NCI-H2196 (cell line): ENCODE measurements at regions not wholly inside any gene's neighbourhood (a gene's known extent, or its start where the extent isn't known, plus 50 kb on each side); places are given as distances from the start of the nearest gene placed in this dataset.
A peak's percentile ranks its signal among the peaks of the same experiment; 100 is the strongest.

Source experiments
- DNase-seq: peaks from one replicate; lab custom pipeline; 2025; ENCODE audit not compliant: unreplicated experiment; lab: John Stamatoyannopoulos, UW

DNA sequence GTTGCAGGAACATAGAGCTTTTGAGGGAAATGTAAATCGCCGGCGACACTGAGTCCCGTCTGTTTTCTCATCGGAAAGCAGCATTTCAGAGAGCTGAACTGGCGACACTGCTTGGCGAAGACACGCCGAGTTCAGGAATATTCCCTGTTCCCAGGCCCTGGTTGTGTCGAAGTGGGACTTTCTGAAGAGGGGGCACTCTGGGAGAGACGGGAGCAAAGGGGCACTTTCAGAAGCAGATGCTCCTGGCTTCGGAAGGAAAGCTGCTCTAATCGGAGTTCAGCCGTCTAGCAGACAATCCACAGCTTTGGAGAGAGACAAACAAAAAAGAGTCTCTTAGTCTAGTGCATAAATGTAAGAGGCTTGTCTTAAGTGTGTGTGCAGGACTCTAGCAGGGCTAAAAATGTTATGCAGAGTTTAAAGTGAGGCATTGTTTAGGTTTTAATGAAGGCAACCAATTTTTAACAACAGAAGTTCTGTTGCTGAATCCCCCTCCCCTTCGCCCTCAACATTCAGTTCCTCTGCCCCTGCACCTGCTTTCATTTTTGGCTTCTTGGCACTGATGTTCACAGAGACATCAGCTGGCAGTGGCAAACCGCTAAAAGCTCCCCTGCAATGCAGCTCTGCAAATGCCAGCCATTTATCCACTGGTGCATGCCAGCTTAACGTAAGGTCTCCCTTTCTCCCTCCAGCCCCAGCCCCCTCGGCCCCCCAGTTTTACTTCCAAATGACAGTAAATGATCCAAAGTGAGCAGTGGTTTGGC lies 289.5 kb upstream of the MPDZ start:
- DNase-seq, result peak; percentile 90

DNA sequence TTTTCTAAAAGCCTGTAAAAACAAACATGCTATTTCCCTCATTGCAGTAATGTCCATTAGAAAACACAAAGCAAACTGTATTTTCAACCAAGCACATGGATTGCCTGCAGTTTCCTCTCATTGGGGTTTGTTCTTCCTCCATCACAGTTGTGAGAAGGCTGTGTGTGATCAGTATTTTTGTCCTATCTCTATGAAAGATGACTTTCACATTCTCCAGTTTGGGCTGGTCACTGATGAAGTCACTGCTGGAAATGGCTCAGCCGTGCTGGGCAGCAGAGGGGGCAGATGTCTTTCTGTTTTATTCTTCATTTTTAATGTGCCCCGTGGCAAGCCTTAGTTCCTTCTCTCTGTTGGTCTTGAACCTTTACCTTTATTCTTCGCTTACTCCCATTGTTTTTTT lies 288.9 kb upstream of the MPDZ start:
- peak; percentile 76 for DNase-seq

DNA sequence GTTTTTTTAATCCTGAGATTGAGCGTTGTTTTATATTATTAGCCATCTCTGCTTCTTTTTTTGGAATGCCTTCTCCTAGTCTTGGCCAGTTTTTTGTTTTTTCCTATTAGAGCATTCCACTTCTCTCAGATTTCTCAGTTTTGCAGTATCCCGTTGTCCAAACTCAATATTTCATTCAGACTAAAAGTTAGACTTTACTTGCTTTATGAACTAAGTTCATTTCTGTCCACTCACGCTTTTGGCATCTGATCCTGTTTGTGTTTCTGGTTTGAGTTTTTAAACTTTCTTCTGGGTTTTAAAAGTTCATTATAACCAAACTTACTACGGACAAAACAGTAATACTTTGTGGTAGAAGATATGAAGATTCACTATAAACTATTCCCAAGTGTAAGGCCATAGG lies 288.3 kb upstream of the MPDZ start:
- peak; percentile 27 for DNase-seq

DNA sequence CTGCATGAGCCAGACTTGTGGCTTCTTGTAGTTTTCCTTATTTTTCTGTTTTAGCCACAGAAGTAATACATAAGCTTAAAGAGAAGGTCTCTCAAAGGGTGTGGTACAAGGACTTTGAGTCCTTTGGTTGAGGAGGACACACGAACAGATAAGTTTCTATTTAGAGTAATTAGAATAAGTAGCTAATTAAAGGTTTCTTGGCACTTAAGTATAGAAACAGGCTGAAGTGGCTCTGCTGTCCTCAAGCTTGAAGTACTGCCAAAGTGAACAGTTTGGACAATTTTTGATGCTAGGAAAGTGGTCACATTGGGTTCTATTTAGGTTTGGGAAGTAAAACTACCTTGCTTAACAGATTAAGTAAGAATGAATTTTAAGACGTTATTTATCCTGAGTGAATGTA lies 278.3 kb upstream of the MPDZ start:
- DNase-seq, result peak; percentile 38

DNA sequence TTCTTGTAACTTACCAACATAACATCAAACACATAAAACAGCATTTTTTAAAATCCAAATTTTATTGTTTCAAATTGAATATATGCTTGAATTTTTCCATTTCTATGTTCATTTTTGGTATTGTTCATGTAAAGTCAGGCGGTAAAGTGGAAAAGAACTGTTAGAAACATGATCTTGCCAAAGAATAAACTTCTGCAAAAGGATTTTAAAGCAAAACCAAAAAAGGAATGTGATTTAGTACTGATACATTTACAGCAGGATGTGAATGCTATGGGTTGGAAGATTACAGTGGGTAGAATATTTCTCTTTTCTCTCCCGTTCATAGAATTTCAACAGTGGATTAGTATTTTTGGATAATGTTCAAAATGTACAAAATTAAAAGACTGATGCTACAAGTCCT lies 277.2 kb upstream of the MPDZ start:
- DNase-seq, result no peak

DNA sequence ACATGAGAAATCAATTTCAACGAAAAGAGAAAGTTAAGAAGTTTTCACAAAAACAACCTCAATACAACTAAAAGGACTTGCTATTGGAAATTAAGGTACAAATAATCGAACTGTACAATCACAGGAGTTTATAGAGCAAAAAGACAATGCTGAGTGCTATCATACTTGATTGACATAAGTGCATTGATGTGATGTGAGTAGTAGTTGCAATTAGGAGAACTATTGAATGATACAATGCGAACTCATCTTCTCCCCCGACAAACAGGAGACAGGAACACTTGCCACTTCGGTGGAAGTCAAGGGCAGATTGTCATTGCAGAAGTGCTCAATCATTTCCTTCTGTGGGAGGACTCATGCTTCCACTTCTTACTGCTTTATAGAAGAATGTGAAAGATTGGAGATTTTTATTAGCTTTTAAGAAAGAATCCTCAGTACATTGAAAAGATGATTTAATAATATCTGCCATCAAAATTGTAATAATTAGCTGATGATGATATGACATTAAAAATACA lies 276.6 kb upstream of the MPDZ start:
- peak; percentile 33 for DNase-seq

DNA sequence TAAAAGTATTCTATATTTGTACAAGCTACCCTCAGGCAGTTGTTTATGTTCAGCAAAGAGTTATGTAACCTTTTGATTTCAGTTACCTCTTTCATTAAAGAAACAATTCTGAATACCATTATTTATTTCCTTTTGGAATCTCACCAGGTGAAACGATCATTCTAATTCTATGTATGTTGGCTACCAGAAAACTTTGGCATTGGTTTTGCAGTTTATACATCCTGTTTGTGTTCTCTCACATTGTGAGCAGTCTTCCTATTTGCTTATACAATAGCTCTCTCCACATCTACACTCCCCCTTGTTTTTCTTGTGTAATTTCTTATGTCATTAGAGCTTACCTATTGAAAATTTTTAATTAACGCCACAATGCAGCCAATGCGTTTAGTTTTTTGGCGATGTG lies 276.0 kb upstream of the MPDZ start:
- no peak for DNase-seq

DNA sequence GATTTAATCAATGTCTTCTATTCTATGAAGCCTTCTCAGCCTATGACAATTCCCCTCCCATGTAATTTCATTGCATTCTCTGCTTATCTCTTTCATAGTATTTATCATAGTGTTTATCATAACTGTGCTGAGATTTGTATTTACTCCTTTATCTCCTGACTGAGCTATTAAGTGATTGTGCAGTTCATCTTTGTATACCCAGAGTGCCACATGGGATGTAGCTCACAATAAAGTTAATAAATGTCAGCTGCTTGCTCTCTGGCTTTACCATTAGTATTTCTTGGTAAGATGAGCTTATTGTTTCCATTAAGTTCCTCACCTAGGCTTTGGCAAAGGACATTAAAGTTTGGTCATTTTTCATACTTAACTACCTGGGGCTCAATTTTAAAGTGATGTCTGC lies 275.1 kb upstream of the MPDZ start:
- DNase-seq, result peak; percentile 43

DNA sequence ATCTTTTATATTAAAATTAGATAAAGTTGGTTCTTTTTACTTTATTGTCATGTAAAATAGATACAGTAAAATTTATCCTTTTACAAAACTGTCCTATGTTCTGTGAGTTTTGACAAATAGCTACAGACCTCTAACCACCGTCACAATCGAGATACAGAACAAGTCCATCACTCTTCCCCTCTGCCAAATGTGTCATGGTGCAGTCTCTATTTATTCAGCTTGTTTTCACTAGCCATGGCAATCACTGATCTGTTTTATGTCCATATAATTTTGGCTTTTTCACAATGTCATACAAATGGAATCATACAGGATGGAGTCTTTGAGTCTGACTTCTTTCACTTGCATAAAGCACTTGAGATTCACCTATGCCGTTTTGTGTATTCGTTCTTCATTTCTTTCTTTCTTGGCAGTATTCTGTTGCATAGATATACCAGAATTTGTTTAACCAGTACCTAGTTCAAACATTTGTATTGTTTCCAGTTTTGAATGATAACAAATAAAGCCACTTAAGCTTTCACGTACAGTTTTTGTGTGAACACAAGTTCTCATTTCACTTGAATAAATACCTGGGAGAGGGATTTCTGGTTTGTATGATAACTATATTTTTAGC lies 273.2 kb upstream of the MPDZ start:
- peak; percentile 77 for DNase-seq

DNA sequence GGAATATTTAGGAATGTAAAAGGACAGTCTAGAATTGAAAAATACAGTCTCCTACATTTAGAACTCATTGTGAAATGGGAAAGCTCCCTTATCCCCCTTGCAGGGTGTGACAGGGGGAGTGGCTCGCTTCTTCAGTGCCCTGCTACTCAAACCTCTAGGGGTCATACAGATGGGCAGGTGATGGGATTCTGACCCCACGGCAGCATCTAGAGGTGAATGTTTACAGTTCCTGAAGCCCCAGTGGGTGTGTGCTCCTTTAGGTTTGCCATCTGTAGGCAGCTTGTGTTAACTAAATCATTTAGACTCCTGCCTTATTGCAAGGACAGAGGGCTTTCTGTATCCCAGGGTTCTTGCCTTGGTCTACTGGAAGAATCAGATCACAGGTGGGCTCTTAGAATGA lies 271.0 kb upstream of the MPDZ start:
- DNase-seq, result no peak

DNA sequence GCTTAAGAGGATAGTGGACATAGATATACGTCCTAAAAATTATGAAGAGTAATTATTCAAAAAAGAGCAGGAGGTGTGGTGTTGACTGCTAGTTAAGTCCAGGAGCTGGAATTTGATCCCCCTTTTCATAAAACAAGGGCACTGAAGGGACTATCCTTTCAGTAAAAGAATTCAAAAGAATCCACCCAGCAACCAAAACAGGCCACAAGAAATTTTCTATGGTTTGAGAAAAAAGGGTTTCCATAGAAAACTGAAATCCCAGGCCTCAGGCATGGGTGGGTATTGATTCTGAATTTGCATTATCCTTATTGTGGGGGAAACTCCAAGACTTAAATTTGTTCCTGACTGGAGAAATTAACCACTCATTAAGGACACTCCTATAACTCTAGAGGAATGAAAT lies 269.0 kb upstream of the MPDZ start:
- no peak for DNase-seq

DNA sequence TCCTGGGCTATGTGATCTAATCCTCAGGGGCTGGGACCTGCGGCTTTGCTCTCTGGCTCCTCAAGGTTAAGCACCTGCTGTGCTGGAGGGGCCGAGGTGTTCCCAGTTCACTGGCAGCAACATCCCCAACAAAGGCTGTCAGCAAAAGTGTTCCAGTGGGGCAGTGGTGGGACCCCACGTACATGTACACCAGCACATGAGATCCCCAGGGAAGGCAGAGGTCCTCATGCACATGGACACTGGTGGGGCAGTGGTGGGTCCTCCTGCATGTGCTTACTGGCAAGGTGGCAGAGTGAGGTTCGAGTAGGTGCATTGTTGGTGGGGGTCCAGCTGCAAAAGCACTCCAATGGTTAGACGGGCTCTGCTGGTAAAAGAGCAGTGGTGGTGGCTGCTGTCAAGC lies 255.6 kb upstream of the MPDZ start:
- no peak for DNase-seq

DNA sequence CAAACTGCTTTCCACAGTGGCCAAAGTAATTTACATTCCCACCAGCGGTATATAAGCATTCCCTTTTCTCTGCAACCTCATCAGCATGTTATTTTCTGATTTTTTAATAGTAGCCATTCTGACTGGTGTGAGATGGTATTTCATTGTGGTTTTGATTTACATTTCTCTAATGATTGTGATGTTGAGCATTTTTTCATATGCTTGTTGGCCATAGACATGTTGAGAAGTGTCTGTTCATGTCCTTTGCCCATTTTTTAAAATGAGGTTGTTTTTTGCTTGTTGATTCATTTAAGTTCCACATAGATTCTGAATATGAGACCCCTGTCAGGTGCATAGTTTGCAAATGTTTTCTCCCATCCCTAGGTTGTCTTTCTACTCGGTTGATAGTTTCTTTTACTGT lies 254.5 kb upstream of the MPDZ start:
- no peak for DNase-seq

DNA sequence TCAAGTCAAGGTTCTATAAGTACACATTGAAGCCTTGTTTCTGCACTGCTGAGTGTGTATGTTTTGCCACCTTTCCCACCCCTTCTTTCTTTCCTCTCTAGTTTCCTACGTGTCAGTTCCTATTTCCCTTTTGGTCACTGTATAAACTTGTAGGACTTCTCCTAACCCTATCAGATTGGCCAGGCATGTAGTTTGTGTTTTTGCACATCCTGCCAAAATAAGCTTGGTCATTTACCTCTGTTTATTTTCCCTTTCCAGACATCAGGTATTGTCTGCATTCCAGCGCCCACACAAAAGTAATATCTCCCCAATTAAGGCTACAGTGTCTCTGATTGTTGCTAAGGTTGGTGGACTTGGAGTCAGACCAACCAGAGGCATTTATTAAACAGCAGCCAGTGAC lies 252.9 kb upstream of the MPDZ start:
- no peak for DNase-seq

DNA sequence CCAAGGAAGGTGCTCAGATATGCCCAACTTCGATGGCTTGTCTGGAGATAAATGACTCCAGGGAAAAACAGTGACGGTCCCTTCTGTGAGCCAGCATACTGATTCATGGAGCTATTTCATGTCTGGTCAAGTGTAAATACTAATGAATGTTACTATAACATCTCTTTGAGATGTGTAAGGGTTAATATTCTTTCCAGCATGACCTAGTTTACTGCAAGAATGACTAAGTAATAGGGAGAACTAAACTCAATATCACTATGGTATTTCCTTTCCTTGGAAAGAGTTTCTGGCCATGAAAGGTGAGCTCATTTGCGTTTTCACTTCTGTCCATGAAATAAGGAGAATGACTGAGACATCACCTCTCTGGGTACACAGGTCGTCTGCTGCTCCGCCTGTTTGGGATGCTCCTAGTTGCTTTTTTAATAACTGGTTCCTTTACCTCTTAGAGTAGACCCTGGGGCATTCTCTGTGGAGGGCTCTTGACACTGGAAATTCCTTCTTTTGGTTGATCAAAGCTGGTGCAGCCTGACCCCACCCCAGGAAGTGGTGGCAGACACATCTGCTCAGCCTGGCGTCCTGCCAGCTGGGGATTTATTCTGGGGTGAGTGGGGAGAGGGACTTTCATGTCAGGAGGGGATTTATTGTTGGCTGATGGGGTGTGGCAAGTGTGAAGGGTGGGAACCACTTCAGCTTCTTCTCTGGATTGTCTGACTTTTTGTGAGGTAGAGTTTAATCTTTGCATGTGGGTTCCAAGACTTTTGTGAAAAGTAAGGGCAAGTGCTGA lies 250.0 kb upstream of the MPDZ start:
- no peak for DNase-seq

DNA sequence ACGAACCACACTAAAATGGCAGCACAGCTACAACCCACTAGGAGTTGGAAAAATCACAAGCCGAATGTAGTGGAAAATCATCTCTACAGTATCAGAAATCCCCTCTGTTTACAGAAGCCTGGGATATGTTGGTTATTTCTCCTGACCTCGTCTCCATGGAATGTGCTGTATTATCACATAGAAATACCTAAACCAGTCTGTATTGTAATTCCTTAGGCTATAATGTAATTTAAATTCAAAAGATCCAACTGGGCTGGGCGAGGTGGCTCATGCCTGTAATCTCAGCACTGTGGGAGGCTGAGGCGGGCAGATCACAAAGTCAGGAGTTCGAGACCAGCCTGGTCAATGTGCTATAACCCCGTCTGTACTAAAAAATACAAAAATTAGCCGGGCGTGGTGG lies 244.8 kb upstream of the MPDZ start:
- no peak for DNase-seq

DNA sequence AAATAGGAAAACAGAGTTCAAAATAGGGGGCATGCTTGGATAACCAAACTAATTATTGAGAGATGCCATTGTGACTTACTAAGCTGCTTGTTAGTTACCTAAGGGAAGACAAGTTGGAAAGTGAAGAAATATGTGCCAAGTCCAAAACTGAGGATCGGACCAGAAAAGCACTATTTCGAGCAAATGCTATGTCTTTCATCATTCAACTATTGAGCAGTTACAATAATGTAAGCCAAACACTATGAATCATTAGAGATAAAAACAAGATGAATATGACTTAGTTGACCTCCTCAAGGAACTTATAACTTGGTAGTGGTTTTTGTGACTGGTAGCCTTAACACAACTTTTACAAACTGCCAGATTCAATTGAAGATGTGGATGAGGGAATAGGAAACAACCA lies 240.6 kb upstream of the MPDZ start:
- no peak for DNase-seq

DNA sequence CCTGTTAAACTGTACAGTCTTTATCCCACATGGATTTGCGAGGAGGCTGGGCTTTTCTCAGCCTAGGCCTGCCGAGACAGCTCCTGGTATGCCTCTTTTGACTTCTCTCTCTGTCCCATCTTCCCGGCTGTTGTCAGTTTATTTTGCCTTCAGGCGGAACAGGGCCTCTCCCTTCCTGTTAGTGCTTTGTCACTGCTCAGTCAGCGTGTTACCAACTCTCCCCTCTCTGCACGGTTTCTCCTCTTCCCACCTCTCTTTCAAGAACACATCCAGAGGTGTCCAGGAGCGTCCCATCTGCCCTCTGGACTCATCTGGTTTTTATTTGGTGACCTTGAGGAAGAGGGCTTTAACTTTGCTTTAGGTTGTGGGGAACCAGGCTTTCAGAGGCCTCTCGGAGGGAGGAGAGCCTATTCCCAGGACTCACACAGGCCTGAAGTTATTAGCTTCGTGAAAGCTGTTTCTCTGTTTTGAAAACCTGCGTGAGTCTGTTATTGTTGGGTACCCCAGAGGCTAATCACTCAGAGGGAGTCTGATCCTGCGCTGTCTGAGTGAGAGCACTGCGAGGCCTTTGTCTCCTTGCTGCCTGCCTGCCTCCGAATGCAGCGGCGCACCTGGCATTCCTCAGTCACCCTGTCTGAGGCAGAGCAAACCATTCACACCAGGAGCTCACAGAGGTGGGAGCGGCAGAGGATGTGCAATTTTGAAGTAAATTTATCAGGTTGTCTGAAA lies 234.4 kb upstream of the MPDZ start:
- no peak for DNase-seq

DNA sequence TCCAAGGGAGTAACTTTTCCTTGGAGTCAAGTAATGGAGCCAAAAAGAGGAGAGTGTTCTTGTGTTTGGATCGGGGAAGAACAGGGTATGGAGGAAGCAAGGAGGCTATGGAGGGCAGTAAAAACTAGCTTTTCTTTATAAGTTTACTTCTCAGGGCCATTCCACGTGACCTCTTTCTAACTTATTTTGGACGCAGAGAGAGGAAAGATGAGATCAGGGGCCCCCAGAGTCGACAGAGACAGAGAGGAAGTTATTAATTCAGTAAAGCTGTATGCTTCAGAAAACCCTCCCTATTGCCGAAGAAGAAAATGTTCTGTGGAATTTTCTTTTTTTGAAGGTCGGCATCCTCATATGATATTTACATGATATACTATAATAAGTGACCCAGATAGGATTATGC lies 233.8 kb upstream of the MPDZ start:
- no peak for DNase-seq

DNA sequence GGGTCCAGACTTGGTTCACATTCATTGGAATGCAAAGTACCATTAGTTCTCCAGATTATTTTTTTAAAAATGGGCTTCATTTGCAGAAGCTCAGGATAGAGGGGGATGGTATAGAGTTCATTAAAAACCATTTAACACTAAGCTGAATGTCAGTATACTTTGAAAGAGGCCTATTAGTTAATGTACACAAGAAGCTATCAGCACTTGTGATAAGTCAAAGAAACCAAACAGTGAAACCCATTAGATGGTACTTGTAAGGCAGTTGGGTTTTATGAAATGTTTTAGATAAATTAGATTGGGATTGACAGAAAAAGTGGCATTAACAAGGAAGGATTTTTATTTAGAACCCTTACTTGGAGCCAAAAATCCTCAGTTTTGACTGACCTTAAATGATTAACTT lies 229.2 kb upstream of the MPDZ start:
- no peak for DNase-seq

DNA sequence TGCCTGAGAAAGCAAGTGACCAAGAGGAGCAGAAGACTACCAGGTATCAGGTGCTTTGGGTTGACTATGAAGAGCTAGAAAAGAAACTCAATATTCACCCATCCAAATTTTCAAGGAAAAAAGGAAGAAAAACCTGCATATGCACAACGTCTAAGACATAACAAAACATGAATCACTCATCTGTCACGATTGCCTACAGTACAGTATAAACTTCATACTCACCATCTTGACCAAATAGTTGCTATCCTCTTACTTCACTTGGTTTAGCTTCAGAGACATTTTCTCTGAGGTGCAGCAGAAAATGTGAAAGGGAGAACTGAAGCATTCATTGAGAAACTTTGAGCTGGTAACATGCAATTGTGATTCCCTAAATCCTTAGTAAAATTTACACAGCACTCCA lies 228.6 kb upstream of the MPDZ start:
- no peak for DNase-seq
